K562 (cell line): ENCODE measurements at regions not wholly inside any gene's neighbourhood (a gene's known extent, or its start where the extent isn't known, plus 50 kb on each side); places are given as distances from the start of the nearest gene placed in this dataset.

ENCODE experiments used
- AFF1 ChIP-seq, 2 experiments: fragments of 450-650 bp; IDR thresholded peaks; 2 replicates each; pipeline ENCODE4 v1.6.1; 2018; ENCODE audit warnings: mild to moderate bottlenecking in 2 of 2, low read depth in 1 of 2; ENCODE audit not compliant: partially characterized antibody in 2 of 2
- CBX3 ChIP-seq, 2 experiments: IDR thresholded peaks; 1 replicate in 1 of 2; 2 replicates in 1 of 2; pipeline ENCODE4 v1.6.1; 2012; ENCODE audit warnings: inconsistent platforms in 2 of 2, low read length in 2 of 2, borderline replicate concordance in 1 of 2, control low read depth in 1 of 2
- CHD4 ChIP-seq: fragments of 200-600 bp; sonication (generic); IDR thresholded peaks from 3 replicates; pipeline ENCODE4 v1.6.1; 2012; ENCODE audit warnings: low read depth, mild to moderate bottlenecking, mixed read lengths, low read length, inconsistent platforms; ENCODE audit not compliant: insufficient read depth, insufficient replicate concordance, poor library complexity, severe bottlenecking
- EHMT2 ChIP-seq: fragments of 450-650 bp; IDR thresholded peaks from 2 replicates; pipeline ENCODE4 v1.6.1; 2018; ENCODE audit warnings: antibody characterized with exemption
- ELF1 ChIP-seq: fragments of 200-800 bp; sonication (Bioruptor generic); IDR thresholded peaks from 2 replicates; pipeline ENCODE4 v1.6.1; 2016; ENCODE audit warnings: missing genetic modification characterization, missing compliant biosample characterization
- HMG20A ChIP-seq: fragments of 450-650 bp; formaldehyde crosslinking; conservative IDR thresholded peaks from 2 replicates; pipeline ENCODE4 v1.4.0; 2020; ENCODE audit warnings: mild to moderate bottlenecking, mixed read lengths
- MCM7 ChIP-seq, 2 experiments: fragments of 450-650 bp; IDR thresholded peaks; 2 replicates each; pipeline ENCODE4 v1.6.1; 2016 to 2018
- OTX1 ChIP-seq: fragments of 450-650 bp; formaldehyde crosslinking; IDR thresholded peaks from 2 replicates; pipeline ENCODE4 v1.4.0; 2022; ENCODE audit warnings: mild to moderate bottlenecking
- RAD51 ChIP-seq: fragments of 450-650 bp; IDR thresholded peaks from 2 replicates; pipeline ENCODE4 v1.7.1; 2016; ENCODE audit warnings: low read depth, mild to moderate bottlenecking, borderline replicate concordance
- TAF7 ChIP-seq: fragments of 450-650 bp; IDR thresholded peaks from 2 replicates; pipeline ENCODE4 v1.6.1; 2016; ENCODE audit warnings: missing genetic modification characterization, missing compliant biosample characterization
- TEAD4 ChIP-seq, 2 experiments: sonication (generic) in 1 of 2; formaldehyde crosslinking in 1 of 2; IDR thresholded peaks; 2 replicates each; pipeline versions ENCODE4 v1.6.1 to v1.8.0; 2012 to 2022; ENCODE audit warnings: borderline replicate concordance in 1 of 2, inconsistent platforms in 1 of 2, low read length in 1 of 2, mild to moderate bottlenecking in 1 of 2, missing genetic modification reagents in 1 of 2
- TRIM28 ChIP-seq: fragments of 450-650 bp; IDR thresholded peaks from 2 replicates; pipeline ENCODE4 v1.6.1; 2017
- USF2 ChIP-seq: sonication (generic); formaldehyde crosslinking; IDR thresholded peaks from 2 replicates; pipeline ENCODE4 v1.5.0; 2020; ENCODE audit warnings: missing genetic modification reagents
- XRCC3 ChIP-seq: fragments of 450-650 bp; IDR thresholded peaks from 2 replicates; pipeline ENCODE4 v1.6.1; 2017; ENCODE audit warnings: mild to moderate bottlenecking, moderate library complexity
- ZNF318 ChIP-seq, 2 experiments: fragments of 450-650 bp; IDR thresholded peaks; 2 replicates each; pipeline ENCODE4 v1.6.1; 2016; ENCODE audit warnings: mild to moderate bottlenecking in 2 of 2, borderline replicate concordance in 1 of 2, low read depth in 1 of 2, moderate library complexity in 1 of 2

GRCh38 chr10:62699148-62699547, 105.4 kb upstream of the ADO start (continued):
- TF ChIP-seq ZNF318 (IDR thresholded peaks at IDR 0.05; ENCODE audit: borderline replicate concordance in 1 of 2, low read depth in 1 of 2), result no peak
- TF ChIP-seq OTX1 (CRISPR knock-in tag), result no peak
- no peak for TF ChIP-seq MCM7 (IDR thresholded peaks at IDR 0.05)
- no peak for TF ChIP-seq ELF1 (tag)
- no peak for TF ChIP-seq TEAD4 (IDR thresholded peaks at IDR 0.05; ENCODE audit: low read length)
- no peak for TF ChIP-seq TEAD4 (CRISPR knock-in tag; IDR thresholded peaks at IDR 0.05; ENCODE audit: borderline replicate concordance)
- peak; percentile 71; the same call in 1 of the 2 replicates for TF ChIP-seq XRCC3
- no peak for TF ChIP-seq TAF7
- TF ChIP-seq RAD51, result no peak
- TF ChIP-seq USF2 (CRISPR knock-in tag), result no peak
- TF ChIP-seq AFF1 (IDR thresholded peaks at IDR 0.05; ENCODE audit: low read depth in 1 of 2, partially characterized antibody in 2 of 2), result no peak
- TF ChIP-seq CHD4, result no peak
- TF ChIP-seq CBX3 (IDR thresholded peaks at IDR 0.05; ENCODE audit: borderline replicate concordance in 1 of 2, low read length in 2 of 2), result peak in 1 of 2 experiments; percentile 92; a peak in 2 of 3 replicates
- TF ChIP-seq EHMT2, result peak; percentile 56; the same call in 1 of the 2 replicates
- TF ChIP-seq TRIM28, result peak; percentile 99
- TF ChIP-seq HMG20A, result no peak
- TF ChIP-seq, all 486 proteins: peak for 8
